ENCODE measurements at regions not wholly inside any gene's neighbourhood (a gene's known extent, or its start where the extent isn't known, plus 50 kb on each side); places are given as distances from the start of the nearest gene placed in this dataset.
"Not testable (repeated sequence)": the region's sequence is repeated elsewhere in the genome, so short reads cannot be mapped to it uniquely, and the experiment has no call there.

GRCh38 chr11:109939166-109939810 lies 153.9 kb upstream of the ZC3H12C start:
- peak; percentile 77 for DNase-seq (ENCODE audit: low spot score)

- DNase-seq (ENCODE audit: low spot score): peak; percentile 60
These were observed 152.4 kb upstream of the ZC3H12C start for GRCh38 chr11:109940816-109941215.

DNA sequence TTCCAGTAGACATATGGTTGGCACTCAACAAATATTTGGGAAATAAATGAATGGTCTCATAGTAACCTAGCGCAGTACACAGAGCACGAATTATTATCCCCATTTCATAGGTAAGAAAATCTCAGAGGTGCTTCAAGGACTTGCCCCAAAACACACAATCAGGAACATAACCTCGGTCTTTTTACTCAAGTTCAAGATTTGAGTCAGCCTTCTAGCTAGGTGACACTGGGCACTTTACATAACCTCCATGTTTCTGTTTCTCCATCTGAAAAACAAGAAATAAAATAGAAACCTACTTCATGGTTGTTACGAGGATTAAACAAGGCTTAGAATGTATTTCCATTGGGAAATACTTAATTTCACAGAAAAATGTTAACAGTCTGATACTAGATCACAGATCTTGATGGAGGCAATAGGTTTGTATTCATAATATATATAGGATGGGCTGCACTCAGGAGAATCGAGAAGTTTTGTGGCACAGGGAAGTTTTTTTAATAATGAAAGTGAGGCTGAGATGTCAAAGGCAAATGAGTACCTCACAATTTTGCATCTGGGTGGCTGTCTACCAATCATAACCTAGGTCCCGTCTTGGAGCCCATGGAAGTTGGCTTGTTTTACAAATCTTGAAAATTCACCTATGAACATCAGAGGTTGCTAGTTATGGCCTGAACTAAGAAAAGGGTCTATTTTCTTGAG lies 147.4 kb upstream of the ZC3H12C start:
- DNase-seq (ENCODE audit: low spot score): no peak

GRCh38 chr11:109946322-109946846 lies 146.8 kb upstream of the ZC3H12C start:
- DNase-seq (ENCODE audit: low spot score): peak; percentile 92

- DNase-seq (ENCODE audit: low spot score): no peak
These were observed 138.7 kb upstream of the ZC3H12C start for GRCh38 chr11:109954534-109954933.

GRCh38 chr11:109956124-109956793 lies 136.9 kb upstream of the ZC3H12C start:
- DNase-seq (ENCODE audit: low spot score): no peak

DNA sequence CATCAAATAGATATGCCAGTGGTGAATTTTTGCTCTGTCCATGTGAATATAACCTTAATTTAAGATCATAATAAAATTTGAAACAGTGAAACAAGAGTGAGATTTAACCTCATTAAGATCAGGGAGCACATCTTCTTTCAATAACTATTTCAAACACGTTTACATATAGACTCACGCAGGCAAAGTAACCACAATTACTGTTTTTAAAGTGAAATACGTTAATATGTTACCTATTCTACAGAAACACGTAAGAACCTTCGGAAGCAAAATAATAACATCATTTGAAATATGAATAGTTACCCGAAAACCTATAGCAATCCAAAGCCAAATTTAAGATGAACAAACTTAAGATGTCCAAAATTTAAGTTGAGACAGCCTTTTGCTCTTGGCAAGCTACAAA lies 136.2 kb upstream of the ZC3H12C start:
- DNase-seq (ENCODE audit: low spot score): no peak

- DNase-seq (ENCODE audit: low spot score): no peak
These were observed 135.6 kb upstream of the ZC3H12C start for GRCh38 chr11:109957601-109958000.

- DNase-seq (ENCODE audit: low spot score): no peak
These were observed 134.9 kb upstream of the ZC3H12C start for GRCh38 chr11:109958131-109958820.

- DNase-seq (ENCODE audit: low spot score): no peak
These were observed 134.4 kb upstream of the ZC3H12C start for GRCh38 chr11:109958821-109959166.

DNA sequence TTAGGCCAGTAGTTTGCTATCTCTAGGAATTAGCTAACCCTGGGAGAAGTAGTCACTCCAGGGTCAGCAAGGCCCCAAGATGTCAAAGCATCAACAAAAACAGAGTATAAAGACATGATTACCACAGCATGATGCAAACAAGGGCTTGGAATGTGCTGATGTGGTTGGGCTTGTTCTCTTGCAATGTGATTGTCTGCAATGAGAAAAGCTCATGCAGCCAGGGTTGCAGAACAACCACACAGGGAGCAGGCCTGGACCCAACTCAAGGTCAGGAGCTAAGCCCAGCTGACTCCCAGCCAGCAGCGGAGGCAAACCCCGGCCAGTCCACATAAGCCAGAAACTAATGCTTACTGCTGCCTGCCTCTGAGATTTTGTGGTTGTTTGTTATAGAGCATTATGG lies 132.4 kb upstream of the ZC3H12C start:
- peak; percentile 84 for DNase-seq (ENCODE audit: low spot score)

- no peak for DNase-seq (ENCODE audit: low spot score)
These were observed 131.9 kb upstream of the ZC3H12C start for GRCh38 chr11:109961261-109961660.

DNA sequence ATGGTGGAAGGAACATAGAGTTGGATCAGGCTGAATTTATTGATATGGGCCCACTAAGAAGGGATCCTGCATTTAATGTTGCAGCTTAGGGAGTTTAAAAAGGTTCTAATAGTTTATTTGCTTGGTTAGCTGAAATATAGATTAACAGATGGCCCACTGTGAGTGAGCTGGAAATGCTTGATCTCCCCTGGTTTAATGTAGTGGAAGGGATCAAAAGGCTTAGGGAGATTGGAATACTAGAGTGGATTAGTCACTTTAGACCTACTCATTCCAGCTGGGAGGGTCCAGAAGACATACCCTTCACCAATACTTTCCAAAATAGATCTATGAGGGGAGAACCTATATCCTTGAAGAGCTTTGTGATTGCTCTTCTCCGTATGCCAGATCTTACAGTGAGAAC lies 130.1 kb upstream of the ZC3H12C start:
- no peak for DNase-seq (ENCODE audit: low spot score)

DNA sequence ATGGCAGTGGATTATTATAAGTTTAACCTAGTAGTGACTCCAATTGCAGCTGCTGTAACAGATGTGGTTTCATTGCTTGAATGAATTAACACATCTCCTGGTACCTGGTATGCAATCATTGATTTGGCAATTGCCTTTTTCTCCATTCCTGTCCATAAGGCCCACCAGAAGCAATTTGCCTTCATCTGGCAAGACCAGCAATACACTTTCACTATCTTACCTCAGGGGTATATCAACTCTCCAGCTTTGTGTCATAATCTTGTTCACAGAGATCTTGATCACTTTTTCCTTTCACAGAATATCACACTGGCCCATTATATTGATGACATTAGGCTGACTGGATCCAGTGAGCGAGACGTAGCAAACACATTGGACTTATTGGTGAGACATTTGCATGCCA lies 128.7 kb upstream of the ZC3H12C start:
- DNase-seq (ENCODE audit: low spot score): no peak

GRCh38 chr11:109965445-109965844 lies 127.7 kb upstream of the ZC3H12C start:
- not testable (repeated sequence) for DNase-seq (ENCODE audit: low spot score)

DNA sequence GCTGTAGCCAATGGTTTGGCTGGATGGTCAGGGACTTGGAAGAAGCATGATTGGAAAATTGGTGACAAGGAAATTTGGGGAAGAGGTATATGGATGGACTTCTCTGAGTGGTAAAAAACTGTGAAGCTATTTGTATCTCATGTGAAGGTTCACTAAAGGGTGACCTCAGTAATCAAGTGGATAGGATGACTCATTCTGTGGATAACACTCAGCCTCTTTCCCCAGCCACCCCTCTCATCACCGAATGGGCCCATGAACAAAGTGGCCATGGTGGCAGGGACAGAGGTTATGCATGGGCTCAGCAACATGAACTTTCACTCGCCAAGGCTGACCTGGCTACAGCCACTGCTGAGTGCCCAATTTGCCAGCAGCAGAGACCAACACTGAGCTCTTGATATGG lies 127.3 kb upstream of the ZC3H12C start:
- not testable (repeated sequence) for DNase-seq (ENCODE audit: low spot score)

DNA sequence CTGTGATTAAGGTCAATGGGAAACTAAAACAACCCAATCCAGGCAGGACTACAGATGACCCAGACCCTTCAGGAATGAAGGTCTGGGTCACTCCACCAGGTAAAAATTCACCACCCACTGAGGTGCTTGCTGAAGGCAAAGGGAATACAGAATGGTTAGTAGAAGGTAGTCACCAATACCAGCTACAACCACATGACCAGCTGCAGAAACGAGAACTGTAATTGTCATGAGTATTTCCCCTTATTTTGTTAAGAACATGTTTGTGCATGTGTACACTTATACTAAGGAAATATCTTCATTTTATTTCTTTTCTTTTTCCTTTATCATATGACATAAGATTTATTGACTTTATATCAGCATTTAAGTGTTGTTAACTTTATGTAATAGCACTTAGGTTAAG lies 126.1 kb upstream of the ZC3H12C start:
- not testable (repeated sequence) for DNase-seq (ENCODE audit: low spot score)

DNA sequence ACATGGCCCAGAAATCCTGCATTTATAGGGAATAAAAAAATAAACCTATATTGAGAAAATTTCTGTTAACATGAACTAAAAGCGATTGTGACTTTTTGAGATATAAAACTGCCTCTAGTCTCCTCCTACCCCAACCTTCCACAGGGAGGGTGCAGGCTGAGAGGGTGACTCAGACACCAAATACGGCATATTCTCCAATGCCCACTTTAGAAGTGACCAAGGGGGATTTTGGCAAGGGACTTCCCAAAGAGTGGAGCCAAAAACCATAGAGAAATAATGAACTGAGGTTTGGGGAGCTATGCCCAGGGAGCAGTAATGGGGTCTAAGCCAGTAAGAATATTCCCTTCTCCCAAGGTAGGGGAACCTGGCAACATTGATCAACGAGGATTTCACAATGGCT lies 124.9 kb upstream of the ZC3H12C start:
- DNase-seq (ENCODE audit: low spot score): no peak

DNA sequence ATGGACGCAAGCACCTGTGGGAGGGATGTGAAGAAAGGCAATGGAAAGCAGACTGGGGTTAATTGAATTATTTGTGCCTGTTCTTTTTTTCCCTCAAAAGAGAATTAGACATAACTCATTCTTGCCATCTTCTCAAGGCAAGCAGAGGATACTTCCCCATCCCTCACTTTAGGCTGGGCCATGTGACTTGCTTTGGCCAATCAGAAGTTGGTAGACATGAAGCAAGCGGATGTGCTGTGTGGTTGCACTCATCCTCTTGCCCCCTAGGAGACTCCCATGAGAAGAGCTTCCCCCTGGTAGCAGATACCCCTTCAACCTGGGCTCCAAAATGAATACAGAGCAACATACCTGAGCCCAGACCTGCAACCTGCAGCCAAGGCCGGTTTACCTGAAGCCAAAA lies 124.4 kb upstream of the ZC3H12C start:
- DNase-seq (ENCODE audit: low spot score): no peak

GRCh38 chr11:109970516-109971183 lies 122.5 kb upstream of the ZC3H12C start:
- DNase-seq (ENCODE audit: low spot score): no peak

DNA sequence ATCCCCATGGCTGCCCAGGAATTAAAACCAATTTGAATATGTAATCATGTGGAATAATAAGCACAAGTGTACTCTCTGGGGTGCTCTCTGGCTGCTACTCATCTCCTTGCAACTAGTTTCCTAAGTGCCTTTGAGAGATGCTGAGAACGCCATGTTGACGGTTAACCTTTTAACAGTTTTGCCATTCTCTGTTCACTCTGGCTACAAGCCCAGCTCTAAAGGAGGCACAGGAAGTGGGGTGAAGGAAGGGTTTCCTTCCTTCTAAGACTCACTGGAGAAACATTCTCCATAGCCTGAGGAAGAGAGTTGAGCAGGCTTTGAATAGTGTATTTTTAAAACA lies 122.0 kb upstream of the ZC3H12C start:
- DNase-seq (ENCODE audit: low spot score): peak; percentile 46

GRCh38 chr11:109972181-109972715 lies 120.9 kb upstream of the ZC3H12C start:
- DNase-seq (ENCODE audit: low spot score): no peak

Data from AG08395 (cell line).